ENCODE measurements at regions not wholly inside any gene's neighbourhood (a gene's known extent, or its start where the extent isn't known, plus 50 kb on each side); places are given as distances from the start of the nearest gene placed in this dataset.

DNA sequence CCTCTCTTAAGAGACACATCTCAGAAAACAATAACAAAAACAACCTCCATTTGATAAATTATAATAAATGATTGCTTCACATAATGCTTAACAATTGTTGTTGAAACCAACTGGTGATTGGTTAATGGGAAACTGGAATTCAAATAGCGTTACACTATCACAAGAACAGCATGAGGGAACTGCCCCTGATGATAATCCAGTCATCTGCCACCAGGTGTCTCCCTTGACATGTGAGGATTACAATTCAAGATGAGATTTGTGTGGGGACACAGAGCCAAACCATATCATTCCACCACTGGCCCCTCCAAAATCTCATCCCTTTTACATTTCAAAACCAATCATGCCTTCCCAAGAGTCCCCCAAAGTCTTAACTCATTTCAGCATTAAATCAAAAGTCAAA is 375.9 kb downstream of the BMPER start:
- no peaks in the 10 kb centered on the region for H3K4me1 ChIP-seq (replicated peaks in 1 of 2)
- no peak for ATAC-seq (replicated peaks in 6 of 8)
- in situ Hi-C loops (cut with MboI; ENCODE audit: low pct_unique_long_range_greater_than_20kb in 2 of 9, low sequenced_read_pairs in 9 of 9, unreplicated experiment in 9 of 9): no loop called here
- H3K27ac ChIP-seq: no peak overlapping the region
- no peak overlapping the region for H3K4me3 ChIP-seq
- 75 to 100% (median 100%) methylated on average over 1 of the region's 1 CpG; no CpG with 5 or more reads in 5 of the 10 experiments for WGBS, 10 experiments

DNA sequence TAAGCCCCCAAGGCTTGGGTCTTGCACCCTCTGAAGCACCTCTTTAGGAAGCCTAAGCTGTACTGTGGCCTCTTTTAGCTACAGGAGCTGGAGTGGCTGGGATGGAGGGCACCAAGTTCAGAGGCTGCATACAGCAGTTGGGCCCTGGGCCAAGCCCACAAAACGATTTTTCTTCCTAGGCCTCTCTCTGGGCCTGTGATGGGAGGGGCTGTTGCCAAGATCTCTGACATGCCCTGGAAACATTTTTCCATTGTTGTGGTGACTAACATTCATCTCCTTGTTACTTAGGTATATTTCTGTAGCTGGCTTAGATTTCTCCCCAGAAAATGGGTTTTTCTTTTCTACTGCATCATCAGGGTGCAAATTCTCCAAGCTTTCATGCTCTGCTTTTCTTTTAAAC is 375.7 kb upstream of the NPSR1 start:
- in situ Hi-C loops (cut with MboI; ENCODE audit: low pct_unique_long_range_greater_than_20kb in 2 of 9, low sequenced_read_pairs in 9 of 9, unreplicated experiment in 9 of 9): no loop called here
- Histone ChIP-seq H3K4me3 (no peak overlapping the region), H3K27ac (no peak overlapping the region), H3K4me1 (replicated peaks in 1 of 2) (no peaks in the 10 kb centered on the region)
- 0 to 38% (median 17%) methylated on average over 1 of the region's 1 CpG; no CpG with 5 or more reads in 4 of the 10 experiments for WGBS, 10 experiments
- no peak for ATAC-seq (replicated peaks in 6 of 8)

DNA sequence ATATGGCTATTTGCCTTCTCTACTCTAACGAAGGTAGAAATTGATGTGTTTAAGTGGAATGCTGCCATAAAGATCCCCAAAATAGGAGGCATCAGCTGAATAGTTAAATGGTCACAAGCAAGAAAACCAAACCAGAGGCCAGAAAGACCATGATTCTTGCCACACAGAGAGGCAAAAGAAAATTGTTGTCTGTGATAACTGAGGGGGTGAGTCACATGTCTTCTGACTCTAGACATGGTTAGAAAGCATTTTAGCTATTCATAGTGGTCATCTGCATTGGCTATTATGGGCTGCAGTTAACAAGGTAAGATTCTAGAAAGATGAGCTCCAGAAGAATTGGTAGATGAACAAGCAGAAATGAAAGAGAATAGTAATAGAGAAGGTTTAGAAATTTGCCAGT is 361.4 kb upstream of the NPSR1 start:
- no peak for ATAC-seq (replicated peaks in 6 of 8)
- no peak overlapping the region for H3K4me3 ChIP-seq
- 0 to 100% (median 75%) methylated on average over 1 of the region's 1 CpG; no CpG with 5 or more reads in 3 of the 10 experiments for WGBS, 10 experiments
- in situ Hi-C loops (cut with MboI; ENCODE audit: low pct_unique_long_range_greater_than_20kb in 2 of 9, low sequenced_read_pairs in 9 of 9, unreplicated experiment in 9 of 9): no loop called here
- no peaks in the 10 kb centered on the region for H3K4me1 ChIP-seq (replicated peaks in 1 of 2)
- H3K27ac ChIP-seq: no peak overlapping the region

DNA sequence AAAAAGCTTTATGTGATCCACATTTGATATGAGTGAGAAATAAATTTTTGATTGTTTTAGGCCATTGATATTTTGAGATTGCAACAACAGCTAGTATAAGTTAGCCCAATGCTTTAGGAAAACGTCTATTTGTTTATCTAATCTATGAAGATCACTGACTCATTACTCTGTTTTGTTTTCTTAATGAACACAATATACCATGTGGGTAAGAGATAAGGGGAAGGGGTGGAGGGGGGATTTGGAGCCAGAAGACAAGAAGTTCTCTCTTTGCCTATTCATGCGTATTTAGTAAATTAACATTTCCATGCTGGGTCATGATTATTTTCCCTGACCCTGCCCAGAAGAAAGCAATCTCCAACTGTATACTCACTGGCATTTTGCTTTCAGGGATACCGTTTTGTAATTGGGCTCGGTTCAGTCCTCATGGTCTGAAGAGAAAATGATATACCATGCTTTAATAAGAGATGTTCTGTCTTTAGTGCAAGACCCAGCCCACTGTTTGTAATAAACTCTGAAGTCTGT is 359.5 kb upstream of the NPSR1 start:
- in situ Hi-C loops (cut with MboI; ENCODE audit: low pct_unique_long_range_greater_than_20kb in 2 of 9, low sequenced_read_pairs in 9 of 9, unreplicated experiment in 9 of 9): no loop called here
- WGBS, 10 experiments: 0 to 90% (median 58%) methylated on average over 1 to 4 of the region's 4 CpGs; no CpG with 5 or more reads in 2 of the 10 experiments
- H3K4me3 ChIP-seq: no peak overlapping the region
- no peaks in the 10 kb centered on the region for H3K4me1 ChIP-seq (replicated peaks in 1 of 2)
- no peak overlapping the region for H3K27ac ChIP-seq
- ATAC-seq (replicated peaks in 6 of 8): peak in 3 of 8 experiments; percentile 22 to 83 (median 79)

DNA sequence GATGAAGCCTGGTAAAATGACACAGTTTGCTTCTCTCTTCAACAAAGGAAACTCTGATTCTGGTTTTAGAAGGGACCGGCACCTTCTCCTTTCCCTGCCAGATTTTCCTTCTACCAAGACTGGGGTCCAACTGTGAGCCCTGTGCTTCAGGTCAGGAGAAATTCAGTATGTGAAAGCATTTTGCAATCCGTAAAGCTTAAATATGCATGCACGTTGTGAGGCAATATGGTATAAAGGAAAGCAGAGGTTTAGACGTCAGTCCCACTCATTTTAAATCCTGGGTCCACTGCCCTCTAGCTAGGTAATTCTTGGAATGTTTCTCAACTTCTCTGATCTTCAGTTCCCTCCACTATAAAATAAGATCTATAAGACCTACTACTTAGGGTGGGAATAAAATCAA is 359.0 kb upstream of the NPSR1 start:
- ATAC-seq (replicated peaks in 6 of 8): peak in 3 of 8 experiments; percentile 52 to 84 (median 78)
- 0 to 100% (median 46%) methylated on average over 1 to 4 of the region's 4 CpGs; no CpG with 5 or more reads in 2 of the 10 experiments for WGBS, 10 experiments
- in situ Hi-C loops (cut with MboI; ENCODE audit: low pct_unique_long_range_greater_than_20kb in 2 of 9, low sequenced_read_pairs in 9 of 9, unreplicated experiment in 9 of 9): no loop called here
- Histone ChIP-seq H3K4me3 (no peak overlapping the region), H3K4me1 (replicated peaks in 1 of 2) (no peaks in the 10 kb centered on the region), H3K27ac (no peak overlapping the region)

DNA sequence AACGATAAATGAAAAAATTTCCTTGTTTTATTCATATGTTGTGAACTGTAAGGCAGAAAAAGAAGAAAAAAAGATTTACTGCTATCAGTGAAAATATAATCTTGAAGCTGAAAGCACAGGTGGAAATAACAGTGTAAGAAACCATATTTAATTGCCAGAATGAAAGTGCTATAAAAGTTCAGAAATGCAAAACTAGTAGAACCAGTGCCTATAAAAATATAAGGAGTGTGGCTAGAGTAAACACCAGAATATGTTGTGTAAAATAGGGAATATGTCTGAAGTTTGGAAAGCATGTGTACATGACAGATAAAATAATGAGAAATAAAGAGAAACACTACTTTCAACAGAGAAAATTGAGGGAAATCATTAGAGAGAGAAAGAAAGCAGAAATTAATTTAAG is 350.5 kb upstream of the NPSR1 start:
- WGBS, 10 experiments: 0 to 100% (median 67%) methylated on average over 1 of the region's 1 CpG; no CpG with 5 or more reads in 1 of the 10 experiments
- H3K27ac ChIP-seq: no peak overlapping the region
- ATAC-seq (replicated peaks in 6 of 8): no peak
- in situ Hi-C loops (cut with MboI; ENCODE audit: low pct_unique_long_range_greater_than_20kb in 2 of 9, low sequenced_read_pairs in 9 of 9, unreplicated experiment in 9 of 9): no loop called here
- no peaks in the 10 kb centered on the region for H3K4me1 ChIP-seq (replicated peaks in 1 of 2)
- no peak overlapping the region for H3K4me3 ChIP-seq

DNA sequence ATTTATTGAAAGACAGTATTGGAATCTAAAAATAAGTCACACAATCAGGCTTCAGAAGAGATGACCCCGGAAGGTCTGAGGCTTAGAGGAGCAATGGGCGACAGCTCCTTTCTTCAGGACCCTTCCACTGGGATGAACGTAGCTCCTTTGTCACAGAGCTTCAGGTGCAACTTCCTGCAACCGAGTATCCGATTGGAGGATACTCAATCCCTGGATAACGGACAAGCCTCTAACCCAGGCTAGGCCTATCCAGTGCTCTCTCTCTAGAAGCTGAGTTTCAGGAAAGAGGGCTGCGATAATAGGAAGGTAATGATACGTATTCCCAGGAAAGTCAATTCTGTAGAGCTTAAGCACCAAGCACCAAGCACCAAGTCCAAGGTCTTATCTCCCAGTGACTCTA is 349.4 kb upstream of the NPSR1 start:
- 40 to 100% (median 95%) methylated on average over 1 to 8 of the region's 8 CpGs for WGBS, 10 experiments
- no peak overlapping the region for H3K4me3 ChIP-seq
- in situ Hi-C loops (cut with MboI; ENCODE audit: low pct_unique_long_range_greater_than_20kb in 2 of 9, low sequenced_read_pairs in 9 of 9, unreplicated experiment in 9 of 9): no loop called here
- H3K27ac ChIP-seq: no peak overlapping the region
- no peaks in the 10 kb centered on the region for H3K4me1 ChIP-seq (replicated peaks in 1 of 2)
- no peak for ATAC-seq (replicated peaks in 6 of 8)

DNA sequence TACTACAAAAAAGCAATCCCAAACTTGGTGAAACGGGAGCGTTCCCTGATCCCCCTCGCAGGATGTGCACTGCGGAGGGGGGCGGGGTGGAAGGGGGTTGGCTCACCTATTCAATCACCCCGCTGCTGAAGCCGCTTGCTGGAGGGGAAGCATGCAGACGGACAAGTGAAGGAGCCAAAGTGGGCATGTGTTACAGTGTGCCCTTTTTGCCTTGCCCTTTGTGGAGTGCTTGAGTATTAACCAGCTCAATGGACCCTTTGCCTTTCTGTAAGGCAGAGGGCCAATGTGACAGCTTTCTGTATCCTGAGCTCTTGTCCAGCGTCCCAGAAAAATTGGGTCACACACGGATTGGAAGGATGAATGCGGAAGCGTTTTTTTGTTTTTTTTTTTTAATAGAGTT is 348.9 kb upstream of the NPSR1 start:
- ATAC-seq (replicated peaks in 6 of 8): no peak
- no peak overlapping the region for H3K27ac ChIP-seq
- H3K4me1 ChIP-seq (replicated peaks in 1 of 2): no peaks in the 10 kb centered on the region
- 80 to 100% (median 96%) methylated on average over 1 to 9 of the region's 12 CpGs; no CpG with 5 or more reads in 3 of the 10 experiments for whole genome bisulfite sequencing, 10 experiments
- in situ Hi-C loops (cut with MboI; ENCODE audit: low pct_unique_long_range_greater_than_20kb in 2 of 9, low sequenced_read_pairs in 9 of 9, unreplicated experiment in 9 of 9): no loop called here
- no peak overlapping the region for H3K4me3 ChIP-seq

DNA sequence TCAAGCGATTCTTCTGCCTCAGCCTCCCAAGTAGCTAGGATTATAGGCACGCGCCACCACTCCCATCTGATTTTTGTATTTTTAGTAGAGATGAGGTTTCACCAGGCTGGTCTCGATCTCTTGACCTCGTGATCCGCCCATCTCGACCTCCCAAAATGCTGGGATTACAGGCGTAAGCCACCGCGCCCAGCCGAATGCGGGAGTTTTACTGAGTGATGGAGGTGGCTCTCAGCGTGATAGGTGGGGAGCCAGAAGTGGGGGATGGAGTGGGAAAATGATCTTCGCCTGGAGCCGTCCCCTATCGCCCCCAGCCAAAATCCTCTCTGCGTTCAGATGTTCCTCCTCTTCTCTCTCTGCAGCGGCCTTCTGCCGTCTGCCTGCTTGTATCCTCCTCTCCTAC is 348.4 kb upstream of the NPSR1 start:
- Histone ChIP-seq H3K27ac (no peak overlapping the region), H3K4me1 (replicated peaks in 1 of 2) (no peaks in the 10 kb centered on the region), H3K4me3 (no peak overlapping the region)
- WGBS, 10 experiments: 81 to 100% (median 94%) methylated on average over 2 to 13 of the region's 19 CpGs; no CpG with 5 or more reads in 2 of the 10 experiments
- ATAC-seq (replicated peaks in 6 of 8): no peak
- in situ Hi-C loops (cut with MboI; ENCODE audit: low pct_unique_long_range_greater_than_20kb in 2 of 9, low sequenced_read_pairs in 9 of 9, unreplicated experiment in 9 of 9): no loop called here

DNA sequence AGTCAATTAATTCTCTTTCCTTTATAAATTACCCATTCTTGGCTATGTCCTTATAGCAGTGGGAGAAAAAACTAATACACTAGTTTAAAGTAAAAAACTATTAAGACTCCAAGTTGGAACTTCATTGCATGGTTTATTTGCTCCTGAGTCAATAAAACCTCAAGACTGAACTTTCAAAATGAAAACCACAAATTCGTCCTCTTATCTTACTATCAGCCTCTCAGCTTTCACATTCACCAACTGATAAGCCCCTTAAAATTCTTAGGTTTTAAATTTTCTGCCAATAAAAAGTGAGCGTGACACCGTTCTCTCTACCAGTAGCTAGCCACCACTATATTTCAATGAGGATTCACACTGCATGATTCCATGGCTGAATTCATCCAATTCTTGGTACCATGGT is 346.4 kb upstream of the NPSR1 start:
- ATAC-seq (replicated peaks in 6 of 8): no peak
- WGBS, 10 experiments: 30 to 100% (median 93%) methylated on average over 1 to 3 of the region's 3 CpGs
- Histone ChIP-seq H3K4me3 (no peak overlapping the region), H3K4me1 (replicated peaks in 1 of 2) (no peaks in the 10 kb centered on the region), H3K27ac (no peak overlapping the region)
- in situ Hi-C loops (cut with MboI; ENCODE audit: low pct_unique_long_range_greater_than_20kb in 2 of 9, low sequenced_read_pairs in 9 of 9, unreplicated experiment in 9 of 9): no loop called here

DNA sequence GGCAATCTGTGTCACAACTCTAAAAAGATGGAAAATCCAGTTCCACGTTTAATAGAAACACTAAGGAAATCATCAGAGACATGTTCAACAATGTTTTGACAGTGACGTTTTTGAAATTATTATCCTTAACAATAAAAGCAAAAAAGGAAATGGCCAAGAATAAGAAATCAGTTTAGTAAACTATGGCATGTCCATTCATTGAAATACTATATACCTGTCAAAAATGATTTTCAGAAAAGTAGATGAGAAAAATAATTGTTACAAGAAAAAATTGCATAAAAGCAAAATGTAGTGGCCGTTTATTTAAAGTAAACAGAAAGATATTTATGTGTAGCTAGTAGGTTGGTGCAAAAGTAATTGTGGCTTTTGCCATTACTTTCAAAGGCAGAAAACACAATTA is 345.4 kb upstream of the NPSR1 start:
- H3K4me1 ChIP-seq (replicated peaks in 1 of 2): no peaks in the 10 kb centered on the region
- in situ Hi-C loops (cut with MboI; ENCODE audit: low pct_unique_long_range_greater_than_20kb in 2 of 9, low sequenced_read_pairs in 9 of 9, unreplicated experiment in 9 of 9): no loop called here
- no peak overlapping the region for H3K4me3 ChIP-seq
- no peak for ATAC-seq (replicated peaks in 6 of 8)
- WGBS, 10 experiments: 48 to 100% (median 84%) methylated on average over 1 to 3 of the region's 3 CpGs
- H3K27ac ChIP-seq: no peak overlapping the region

DNA sequence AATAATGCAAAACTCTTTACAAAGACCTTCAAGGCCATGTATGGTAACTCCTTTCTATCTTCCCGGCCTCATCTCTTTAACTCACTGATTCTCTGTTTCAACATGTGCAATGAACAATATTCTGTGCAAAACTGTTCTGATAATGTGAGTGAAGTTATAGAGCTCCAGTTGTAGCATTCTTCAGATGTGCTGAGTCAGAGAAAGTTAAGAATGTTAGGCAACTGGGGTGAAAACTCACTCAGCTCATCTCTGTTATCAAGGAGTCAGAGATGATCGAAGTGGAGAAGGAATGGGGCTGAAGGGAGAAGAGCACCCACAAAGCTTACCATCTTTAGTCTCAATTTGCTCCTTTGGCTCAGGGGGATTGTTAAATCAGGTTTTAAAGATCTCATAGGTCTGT is 344.7 kb upstream of the NPSR1 start:
- Histone ChIP-seq H3K4me1 (replicated peaks in 1 of 2) (no peaks in the 10 kb centered on the region), H3K27ac (no peak overlapping the region), H3K4me3 (no peak overlapping the region)
- 80 to 100% (median 93%) methylated on average over 1 of the region's 2 CpGs; no CpG with 5 or more reads in 6 of the 10 experiments for WGBS, 10 experiments
- in situ Hi-C loops (cut with MboI; ENCODE audit: low pct_unique_long_range_greater_than_20kb in 2 of 9, low sequenced_read_pairs in 9 of 9, unreplicated experiment in 9 of 9): no loop called here
- ATAC-seq (replicated peaks in 6 of 8): no peak

DNA sequence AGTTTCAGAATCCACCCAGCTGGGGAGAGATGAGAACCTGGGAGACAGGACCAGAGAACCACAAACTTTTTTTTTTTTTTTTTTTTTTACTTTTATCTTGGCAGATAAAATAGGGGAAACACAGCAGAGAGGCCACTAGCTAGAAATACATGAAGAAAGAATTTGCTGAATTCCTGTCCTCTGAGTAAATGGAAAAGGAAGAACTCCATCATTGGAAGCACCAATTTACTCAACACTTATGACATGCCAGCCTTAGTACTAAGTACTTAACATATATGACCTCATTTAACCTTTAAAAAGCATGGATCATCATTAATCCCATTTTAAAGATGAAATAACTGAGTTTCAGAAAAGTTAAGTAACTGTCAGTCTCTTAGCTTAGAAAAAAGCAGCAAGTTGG is 343.0 kb upstream of the NPSR1 start:
- no peak for ATAC-seq (replicated peaks in 6 of 8)
- Histone ChIP-seq H3K4me3 (no peak overlapping the region), H3K4me1 (replicated peaks in 1 of 2) (no peaks in the 10 kb centered on the region), H3K27ac (no peak overlapping the region)
- in situ Hi-C loops (cut with MboI; ENCODE audit: low pct_unique_long_range_greater_than_20kb in 2 of 9, low sequenced_read_pairs in 9 of 9, unreplicated experiment in 9 of 9): no loop called here

DNA sequence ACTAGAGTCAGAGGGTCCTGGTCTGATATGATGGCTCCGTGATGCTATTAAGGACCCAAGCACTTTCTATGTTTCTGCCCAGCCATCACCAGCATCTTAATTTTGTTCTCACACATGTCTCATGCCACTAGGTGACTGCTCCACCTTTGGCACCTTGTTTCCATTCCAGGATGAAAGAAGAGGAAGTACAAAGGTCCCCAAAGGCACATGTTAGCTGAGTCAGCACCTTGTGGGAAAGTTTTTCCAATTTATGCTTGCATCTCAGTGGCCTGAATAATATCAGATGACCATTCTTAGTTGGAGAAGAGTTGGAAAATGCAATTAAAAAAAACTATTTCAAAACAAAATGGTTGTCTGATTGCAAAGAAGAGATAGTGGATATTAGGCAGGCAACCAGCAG is 341.0 kb upstream of the NPSR1 start:
- no peaks in the 10 kb centered on the region for H3K4me1 ChIP-seq (replicated peaks in 1 of 2)
- 100% methylated on average over 1 of the region's 1 CpG; no CpG with 5 or more reads in 6 of the 10 experiments for WGBS, 10 experiments
- no peak overlapping the region for H3K4me3 ChIP-seq
- ATAC-seq (replicated peaks in 6 of 8): no peak
- in situ Hi-C loops (cut with MboI; ENCODE audit: low pct_unique_long_range_greater_than_20kb in 2 of 9, low sequenced_read_pairs in 9 of 9, unreplicated experiment in 9 of 9): no loop called here
- H3K27ac ChIP-seq: no peak overlapping the region
